Ishikawa (cell line): ENCODE measurements at regions not wholly inside any gene's neighbourhood (a gene's known extent, or its start where the extent isn't known, plus 50 kb on each side); places are given as distances from the start of the nearest gene placed in this dataset.

Experiments
- CEBPB ChIP-seq: IDR thresholded peaks from 2 replicates; pipeline ENCODE4 v1.6.1; 2012
- EGR1 ChIP-seq: IDR thresholded peaks from 2 replicates; pipeline ENCODE4 v1.6.1; 2012
- EP300 ChIP-seq: IDR thresholded peaks from 2 replicates; pipeline ENCODE4 v1.6.1; 2012; ENCODE audit warnings: borderline replicate concordance
- FOXM1 ChIP-seq: IDR thresholded peaks from 2 replicates; pipeline ENCODE4 v1.6.1; 2012; ENCODE audit warnings: low read depth, borderline replicate concordance
- RAD21 ChIP-seq: IDR thresholded peaks from 2 replicates; pipeline ENCODE4 v1.6.1; 2012; ENCODE audit warnings: low read depth
- TAF1 ChIP-seq: IDR thresholded peaks from 2 replicates; pipeline ENCODE4 v1.6.1; 2012; ENCODE audit warnings: low read depth, mild to moderate bottlenecking
- TCF12 ChIP-seq: IDR thresholded peaks from 2 replicates; pipeline ENCODE4 v1.6.1; 2012; ENCODE audit warnings: low read depth
- TEAD4 ChIP-seq: IDR thresholded peaks from 2 replicates; pipeline ENCODE4 v1.6.1; 2012
- YY1 ChIP-seq: IDR thresholded peaks from 2 replicates; pipeline ENCODE4 v1.6.1; 2012; ENCODE audit warnings: low read depth
- ZBTB7A ChIP-seq: IDR thresholded peaks from 2 replicates; pipeline ENCODE4 v1.6.1; 2012; ENCODE audit warnings: low read depth
- TF ChIP-seq, protein P1 (sequence below): IDR thresholded peaks from 2 replicates; pipeline ENCODE4 v1.6.1; 2012; ENCODE audit warnings: low read depth, mild to moderate bottlenecking
- TF ChIP-seq, protein P2 (sequence below): IDR thresholded peaks from 2 replicates; pipeline ENCODE4 v1.6.1; 2012

DNA sequence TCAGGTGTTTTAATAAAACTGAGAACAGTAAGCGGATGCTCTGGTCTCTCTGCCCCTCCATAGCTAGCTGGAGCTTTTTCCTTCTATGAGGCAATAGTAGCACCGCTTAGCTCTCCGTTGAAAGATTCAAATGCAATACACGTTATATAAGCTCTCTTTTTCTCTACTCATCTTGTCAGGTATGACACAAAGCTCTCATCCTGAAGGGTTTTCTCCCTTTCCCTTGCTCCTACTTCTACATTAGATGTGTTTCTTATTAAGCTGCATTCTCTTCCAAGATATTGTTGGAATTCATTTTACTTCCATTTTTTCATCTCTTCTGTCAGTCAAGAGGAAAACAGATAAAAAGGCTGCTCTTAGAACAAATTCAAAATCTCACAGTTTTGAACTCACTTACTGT is 434.6 kb upstream of the DDX18 start:
- TF ChIP-seq TAF1, result no peak
- TF ChIP-seq FOXM1, result no peak
- TF ChIP-seq, protein P1, sequence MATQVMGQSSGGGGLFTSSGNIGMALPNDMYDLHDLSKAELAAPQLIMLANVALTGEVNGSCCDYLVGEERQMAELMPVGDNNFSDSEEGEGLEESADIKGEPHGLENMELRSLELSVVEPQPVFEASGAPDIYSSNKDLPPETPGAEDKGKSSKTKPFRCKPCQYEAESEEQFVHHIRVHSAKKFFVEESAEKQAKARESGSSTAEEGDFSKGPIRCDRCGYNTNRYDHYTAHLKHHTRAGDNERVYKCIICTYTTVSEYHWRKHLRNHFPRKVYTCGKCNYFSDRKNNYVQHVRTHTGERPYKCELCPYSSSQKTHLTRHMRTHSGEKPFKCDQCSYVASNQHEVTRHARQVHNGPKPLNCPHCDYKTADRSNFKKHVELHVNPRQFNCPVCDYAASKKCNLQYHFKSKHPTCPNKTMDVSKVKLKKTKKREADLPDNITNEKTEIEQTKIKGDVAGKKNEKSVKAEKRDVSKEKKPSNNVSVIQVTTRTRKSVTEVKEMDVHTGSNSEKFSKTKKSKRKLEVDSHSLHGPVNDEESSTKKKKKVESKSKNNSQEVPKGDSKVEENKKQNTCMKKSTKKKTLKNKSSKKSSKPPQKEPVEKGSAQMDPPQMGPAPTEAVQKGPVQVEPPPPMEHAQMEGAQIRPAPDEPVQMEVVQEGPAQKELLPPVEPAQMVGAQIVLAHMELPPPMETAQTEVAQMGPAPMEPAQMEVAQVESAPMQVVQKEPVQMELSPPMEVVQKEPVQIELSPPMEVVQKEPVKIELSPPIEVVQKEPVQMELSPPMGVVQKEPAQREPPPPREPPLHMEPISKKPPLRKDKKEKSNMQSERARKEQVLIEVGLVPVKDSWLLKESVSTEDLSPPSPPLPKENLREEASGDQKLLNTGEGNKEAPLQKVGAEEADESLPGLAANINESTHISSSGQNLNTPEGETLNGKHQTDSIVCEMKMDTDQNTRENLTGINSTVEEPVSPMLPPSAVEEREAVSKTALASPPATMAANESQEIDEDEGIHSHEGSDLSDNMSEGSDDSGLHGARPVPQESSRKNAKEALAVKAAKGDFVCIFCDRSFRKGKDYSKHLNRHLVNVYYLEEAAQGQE, result no peak
- TF ChIP-seq, protein P2, sequence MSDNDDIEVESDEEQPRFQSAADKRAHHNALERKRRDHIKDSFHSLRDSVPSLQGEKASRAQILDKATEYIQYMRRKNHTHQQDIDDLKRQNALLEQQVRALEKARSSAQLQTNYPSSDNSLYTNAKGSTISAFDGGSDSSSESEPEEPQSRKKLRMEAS, result no peak
- TF ChIP-seq RAD21, result no peak
- TF ChIP-seq CEBPB, result no peak
- TF ChIP-seq ZBTB7A, result no peak
- TF ChIP-seq TCF12, result no peak
- TF ChIP-seq EP300, result no peak
- no peak for TF ChIP-seq TEAD4
- no peak for TF ChIP-seq EGR1
- no peak for TF ChIP-seq YY1
